Activated CD8-positive, alpha-beta T cell treated with anti-CD3 and anti-CD28 coated beads for 36 hours (primary cell): ENCODE measurements at regions not wholly inside any gene's neighbourhood (a gene's known extent, or its start where the extent isn't known, plus 50 kb on each side); places are given as distances from the start of the nearest gene placed in this dataset.

ENCODE experiments used
- ATAC-seq: fragments of 200-7000 bp; cut with Tn5 transposase; one replicate; pipeline ENCODE4 v1.10.0; 2021; ENCODE audit warnings: mild to moderate bottlenecking, moderate library complexity
- CTCF ChIA-PET: fragments of 350-600 bp; sonication (Branson Sonifier 250); formaldehyde crosslinking; loops from one replicate; lab custom pipeline; 2021; ENCODE audit warnings: antibody characterized with exemption; lab: Charles Lee
- POLR2A ChIA-PET: fragments of 350-600 bp; sonication (Branson Sonifier 250); formaldehyde crosslinking; loops from one replicate; lab custom pipeline; 2021; ENCODE audit warnings: antibody characterized with exemption; lab: Charles Lee
- DNase-seq: peaks from one replicate; pipeline ENCODE4 v3.0.0-alpha.2; 2020
- H3K27ac Mint-ChIP-seq: one replicate; pipeline ENCODE4 v1.8.0; 2021; ENCODE audit warnings: mild to moderate bottlenecking, mixed read lengths
- H3K27me3 Mint-ChIP-seq: one replicate; pipeline ENCODE4 v1.8.0; 2021; ENCODE audit warnings: mixed read lengths
- H3K36me3 Mint-ChIP-seq: one replicate; pipeline ENCODE4 v1.8.0; 2021; ENCODE audit warnings: low read depth, mixed read lengths
- H3K4me1 Mint-ChIP-seq: one replicate; pipeline ENCODE4 v1.8.0; 2021; ENCODE audit warnings: low read depth, mixed read lengths
- H3K4me3 Mint-ChIP-seq: one replicate; pipeline ENCODE4 v1.8.0; 2021; ENCODE audit warnings: mild to moderate bottlenecking, moderate library complexity, mixed read lengths
- H3K9me3 Mint-ChIP-seq: one replicate; pipeline ENCODE4 v1.8.0; 2021; ENCODE audit warnings: mixed read lengths
- intact Hi-C: fragments of 100-400 bp; cut with micrococcal nuclease; formaldehyde crosslinking; loops from one replicate; pipeline ENCODE4 v1.10.0; 2022
- TF ChIP-seq, protein P1 (sequence below): fragments of 200-600 bp; IDR thresholded peaks from one replicate; pipeline ENCODE4 v1.8.0; 2022; ENCODE audit warnings: antibody characterized with exemption, mild to moderate bottlenecking

DNA sequence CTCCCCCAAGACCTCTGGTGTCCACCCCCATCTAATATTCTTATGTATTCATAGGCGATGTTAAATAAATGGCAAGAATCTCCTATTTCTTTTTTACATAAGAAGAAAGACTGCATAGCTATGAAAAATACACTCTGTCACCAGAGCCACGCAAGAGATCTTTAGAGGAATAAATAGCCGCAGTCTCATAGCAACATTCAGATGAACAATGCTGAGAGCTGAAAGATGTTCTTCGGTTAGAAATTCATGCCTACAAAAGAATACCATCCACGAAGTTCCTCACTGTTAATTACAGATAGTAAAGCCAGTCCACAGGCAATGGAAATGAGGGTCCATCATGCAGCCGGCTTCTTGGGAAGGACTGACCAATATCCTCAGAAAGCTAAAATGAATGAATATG is 76.0 kb upstream of the SOD1 start:
- DNase-seq = no peak
- intact Hi-C loops = loop anchor here (10.0 kb wide), 1 partner anchor 479 kb away; no protein-coding TSS in a partner anchor
- ChIA-PET CTCF (interaction anchor here (1.0 to 5.4 kb wide), 4 partner anchors 241 to 386 kb away, joined by 3 to 74 read pairs (median 4); no protein-coding TSS in a partner anchor), POLR2A (interaction anchor here (0.6 kb wide), 1 partner anchor 24 kb away, joined by 3 read pairs; no protein-coding TSS in a partner anchor)
- H3K27me3 Mint-ChIP-seq = peaks cover 3% of the 10 kb centered on the region
- H3K27ac Mint-ChIP-seq = no peak overlapping the region
- H3K4me3 Mint-ChIP-seq = no peak overlapping the region
- no peaks in the 10 kb centered on the region for H3K9me3 Mint-ChIP-seq
- ATAC-seq = no peak
- no peaks in the 10 kb centered on the region for H3K4me1 Mint-ChIP-seq
- H3K36me3 Mint-ChIP-seq = no peaks in the 10 kb centered on the region
- TF ChIP-seq, protein P1, sequence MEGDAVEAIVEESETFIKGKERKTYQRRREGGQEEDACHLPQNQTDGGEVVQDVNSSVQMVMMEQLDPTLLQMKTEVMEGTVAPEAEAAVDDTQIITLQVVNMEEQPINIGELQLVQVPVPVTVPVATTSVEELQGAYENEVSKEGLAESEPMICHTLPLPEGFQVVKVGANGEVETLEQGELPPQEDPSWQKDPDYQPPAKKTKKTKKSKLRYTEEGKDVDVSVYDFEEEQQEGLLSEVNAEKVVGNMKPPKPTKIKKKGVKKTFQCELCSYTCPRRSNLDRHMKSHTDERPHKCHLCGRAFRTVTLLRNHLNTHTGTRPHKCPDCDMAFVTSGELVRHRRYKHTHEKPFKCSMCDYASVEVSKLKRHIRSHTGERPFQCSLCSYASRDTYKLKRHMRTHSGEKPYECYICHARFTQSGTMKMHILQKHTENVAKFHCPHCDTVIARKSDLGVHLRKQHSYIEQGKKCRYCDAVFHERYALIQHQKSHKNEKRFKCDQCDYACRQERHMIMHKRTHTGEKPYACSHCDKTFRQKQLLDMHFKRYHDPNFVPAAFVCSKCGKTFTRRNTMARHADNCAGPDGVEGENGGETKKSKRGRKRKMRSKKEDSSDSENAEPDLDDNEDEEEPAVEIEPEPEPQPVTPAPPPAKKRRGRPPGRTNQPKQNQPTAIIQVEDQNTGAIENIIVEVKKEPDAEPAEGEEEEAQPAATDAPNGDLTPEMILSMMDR = no peak

DNA sequence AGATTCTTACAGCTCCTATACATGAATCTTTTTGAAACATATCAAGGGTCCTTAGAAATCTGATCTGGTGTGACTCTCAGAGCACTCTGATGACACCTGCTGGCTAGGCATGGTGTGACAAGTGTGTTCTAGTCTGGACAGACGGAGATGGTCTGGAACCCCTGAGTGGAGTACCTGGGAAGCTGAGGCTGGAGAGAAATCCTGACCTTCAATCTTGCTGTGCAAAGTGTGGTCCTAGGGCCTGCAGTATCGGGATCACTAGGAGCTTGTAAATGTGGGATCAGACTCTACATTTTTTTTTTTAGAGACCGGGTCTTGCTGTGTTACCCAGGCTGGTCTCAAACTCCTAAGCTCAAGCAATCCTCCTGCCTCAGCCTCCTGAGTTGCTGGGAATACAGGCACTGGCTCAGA is 78.6 kb upstream of the SOD1 start:
- Mint-ChIP-seq H3K27ac (no peak overlapping the region), H3K9me3 (no peaks in the 10 kb centered on the region), H3K36me3 (no peaks in the 10 kb centered on the region), H3K4me3 (no peak overlapping the region), H3K4me1 (no peaks in the 10 kb centered on the region), H3K27me3 (peaks cover 3% of the 10 kb centered on the region)
- ChIA-PET CTCF (interaction anchor here (0.5 to 5.4 kb wide), 86 partner anchors 9 to 505 kb away, joined by 3 to 74 read pairs (median 4); partner anchors contain the start of gene TIAM1), POLR2A (interaction anchor here (1.3 kb wide), 1 partner anchor 399 kb away, joined by 4 read pairs; no protein-coding TSS in a partner anchor)
- TF ChIP-seq, protein P1 = peak; percentile 88
- peak; percentile 97 for ATAC-seq
- DNase-seq = peak; percentile 88
- intact Hi-C loops = loop anchor here (1.0 to 10.0 kb wide), 2 partner anchors 383 to 476 kb away; no protein-coding TSS in a partner anchor

DNA sequence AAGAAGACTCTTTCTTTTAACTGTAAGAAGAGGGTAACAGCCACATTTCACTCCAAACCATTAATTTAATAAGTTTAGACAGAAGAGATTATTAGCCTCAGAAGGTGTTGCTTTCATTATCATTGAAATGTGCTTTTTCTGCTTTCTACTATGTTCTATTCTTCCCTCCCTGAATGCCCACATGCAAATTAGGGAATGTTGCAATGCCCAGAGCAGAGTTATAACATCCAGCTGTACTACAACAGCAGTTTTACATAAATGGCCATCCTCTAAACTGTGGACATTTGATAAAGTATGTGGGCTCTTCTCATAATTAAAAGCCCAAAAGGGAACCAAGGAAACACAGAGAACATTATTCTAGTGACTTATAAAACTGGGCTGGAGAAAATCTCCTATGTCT is 82.2 kb upstream of the SOD1 start:
- DNase-seq (no peak), ATAC-seq (no peak)
- TF ChIP-seq, protein P1 = no peak
- POLR2A ChIA-PET = interaction anchor here (0.6 kb wide), 1 partner anchor 167 kb away, joined by 3 read pairs; no protein-coding TSS in a partner anchor
- CTCF ChIA-PET = interaction anchor here (0.7 kb wide), 1 partner anchor 30 kb away, joined by 3 read pairs; no protein-coding TSS in a partner anchor
- Mint-ChIP-seq H3K9me3 (peaks cover 6% of the 10 kb centered on the region), H3K4me3 (no peak overlapping the region), H3K27me3 (peaks cover 3% of the 10 kb centered on the region), H3K4me1 (no peaks in the 10 kb centered on the region), H3K27ac (no peak overlapping the region), H3K36me3 (no peaks in the 10 kb centered on the region)
- intact Hi-C loops = no loop called here

DNA sequence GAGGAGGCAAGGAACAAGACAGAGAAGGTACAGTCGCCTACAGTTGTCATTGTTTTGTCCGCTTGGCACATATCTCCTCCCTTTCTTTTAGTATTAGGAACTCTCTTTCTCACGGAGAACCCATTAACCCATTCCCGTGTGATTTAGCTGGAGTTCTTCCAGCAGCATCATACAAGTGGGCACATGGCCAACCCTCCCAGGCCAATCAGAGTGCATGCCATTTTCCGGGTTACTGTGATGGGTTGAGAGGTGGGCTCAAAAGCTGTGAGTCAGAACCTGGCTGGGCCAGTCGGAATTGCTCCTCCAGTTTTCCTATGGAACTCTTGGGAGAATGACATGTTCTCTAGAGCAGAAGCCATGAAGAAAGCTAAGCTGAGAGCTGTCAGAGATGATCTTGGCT is 83.1 kb upstream of the SOD1 start:
- no peak overlapping the region for H3K27ac Mint-ChIP-seq
- ChIA-PET POLR2A (no interaction called here), CTCF (interaction anchor here (0.9 to 1.8 kb wide), 2 partner anchors 18 to 354 kb away, joined by 3 to 6 read pairs; no protein-coding TSS in a partner anchor)
- DNase-seq = no peak
- no peaks in the 10 kb centered on the region for H3K36me3 Mint-ChIP-seq
- ATAC-seq = no peak
- no peak overlapping the region for H3K4me3 Mint-ChIP-seq
- TF ChIP-seq, protein P1 = no peak
- H3K4me1 Mint-ChIP-seq = no peaks in the 10 kb centered on the region
- peaks cover 3% of the 10 kb centered on the region for H3K27me3 Mint-ChIP-seq
- intact Hi-C loops = no loop called here
- peaks cover 6% of the 10 kb centered on the region for H3K9me3 Mint-ChIP-seq

DNA sequence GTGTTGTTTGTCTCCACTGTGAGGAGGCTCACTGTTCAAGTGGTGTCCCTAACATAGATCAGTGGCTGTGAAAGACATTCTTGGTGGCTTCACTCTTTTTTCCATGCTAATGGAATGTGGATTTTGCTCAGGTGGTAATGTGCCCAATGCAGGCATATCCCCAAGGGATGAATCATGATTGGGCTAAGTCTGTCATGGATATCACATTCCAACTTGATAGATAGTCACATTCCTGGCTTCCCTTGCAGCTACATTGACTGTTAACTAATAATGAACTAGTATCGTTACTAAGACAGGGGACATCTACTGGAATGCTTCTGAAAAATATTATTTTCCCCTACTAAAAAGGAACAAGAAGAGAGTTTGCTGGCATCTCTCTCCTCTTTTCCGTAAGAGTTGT is 86.3 kb upstream of the SOD1 start:
- peaks cover 6% of the 10 kb centered on the region for H3K9me3 Mint-ChIP-seq
- H3K27me3 Mint-ChIP-seq = no peaks in the 10 kb centered on the region
- no peaks in the 10 kb centered on the region for H3K4me1 Mint-ChIP-seq
- H3K36me3 Mint-ChIP-seq = no peaks in the 10 kb centered on the region
- ATAC-seq (no peak), DNase-seq (no peak)
- H3K4me3 Mint-ChIP-seq = no peak overlapping the region
- TF ChIP-seq, protein P1 = no peak
- POLR2A ChIA-PET = no interaction called here
- CTCF ChIA-PET = interaction anchor here (2.3 kb wide), 1 partner anchor 14 kb away, joined by 8 read pairs; no protein-coding TSS in a partner anchor
- intact Hi-C loops = no loop called here
- H3K27ac Mint-ChIP-seq = no peak overlapping the region
